Esophagus muscularis mucosa (tissue), 4 donors: ENCODE measurements at regions not wholly inside any gene's neighbourhood (a gene's known extent, or its start where the extent isn't known, plus 50 kb on each side); places are given as distances from the start of the nearest gene placed in this dataset.

Source experiments
- DNase-seq: peaks from one replicate; pipeline ENCODE4 v3.0.0-alpha.2; 2017; ENCODE audit errors: extremely low spot score
- H3K27ac ChIP-seq, 4 donors: fragments of 200-600 bp; sonication (generic); replicated peaks in 1 of 4; 1 replicate in 3 of 4; 2 replicates in 1 of 4; pipeline ENCODE4 v1.5.1; 2016 to 2019; ENCODE audit warnings: mild to moderate bottlenecking in 1 of 4
- H3K27me3 ChIP-seq, 4 donors: fragments of 200-600 bp; sonication (generic); one replicate each; pipeline versions ENCODE4 v1.5.1 to v1.6.0; 2016 to 2019
- H3K36me3 ChIP-seq, 4 donors: fragments of 200-600 bp; sonication (generic); one replicate each; pipeline ENCODE4 v1.5.1; 2016 to 2019
- H3K4me1 ChIP-seq, 4 donors: fragments of 200-600 bp; sonication (generic); one replicate each; pipeline ENCODE4 v1.5.1; 2016 to 2019
- H3K4me3 ChIP-seq, 4 donors: fragments of 200-600 bp; sonication (generic); 1 replicate in 2 of 4; 2 replicates in 2 of 4; pipeline ENCODE4 v1.5.1; 2016 to 2019; ENCODE audit warnings: mild to moderate bottlenecking in 4 of 4, moderate library complexity in 1 of 4
- H3K9me3 ChIP-seq, 4 donors: fragments of 200-600 bp; sonication (generic); 1 replicate in 3 of 4; 2 replicates in 1 of 4; pipeline ENCODE4 v1.5.1; 2016 to 2019
- EP300 ChIP-seq: sonication (generic); formaldehyde crosslinking; IDR thresholded peaks from one replicate; pipeline ENCODE4 v1.6.1; 2017; ENCODE audit warnings: antibody characterized with exemption
- POLR2A ChIP-seq: fragments of 450-650 bp; IDR thresholded peaks from one replicate; pipeline ENCODE4 v1.6.1; 2017; ENCODE audit warnings: antibody characterized with exemption, moderate library complexity, mild to moderate bottlenecking, low read depth
- POLR2AphosphoS5 ChIP-seq, 2 donors: sonication (generic); formaldehyde crosslinking; IDR thresholded peaks; one replicate each; pipeline ENCODE4 v1.6.1; 2017; ENCODE audit warnings: antibody characterized with exemption in 2 of 2
- WGBS: methylation state at CpG from one replicate; pipeline ENCODE4 v1.1.5; 2018; 5-methylcytosine and 5-hydroxymethylcytosine counted together
- intact Hi-C: fragments of 100-400 bp; cut with DNase I; formaldehyde crosslinking; loops from one replicate; pipeline ENCODE4 v1.15.1; 2023
- TF ChIP-seq, protein P1 (sequence below), 3 experiments: fragments of 200-600 bp in 2 of 3; fragments of 450-650 bp in 1 of 3; sonication (generic) in 2 of 3; IDR thresholded peaks; one replicate each; pipeline ENCODE4 v1.5.1; 2017 to 2019; ENCODE audit warnings: antibody characterized with exemption in 3 of 3, mild to moderate bottlenecking in 2 of 3, moderate library complexity in 1 of 3

DNA sequence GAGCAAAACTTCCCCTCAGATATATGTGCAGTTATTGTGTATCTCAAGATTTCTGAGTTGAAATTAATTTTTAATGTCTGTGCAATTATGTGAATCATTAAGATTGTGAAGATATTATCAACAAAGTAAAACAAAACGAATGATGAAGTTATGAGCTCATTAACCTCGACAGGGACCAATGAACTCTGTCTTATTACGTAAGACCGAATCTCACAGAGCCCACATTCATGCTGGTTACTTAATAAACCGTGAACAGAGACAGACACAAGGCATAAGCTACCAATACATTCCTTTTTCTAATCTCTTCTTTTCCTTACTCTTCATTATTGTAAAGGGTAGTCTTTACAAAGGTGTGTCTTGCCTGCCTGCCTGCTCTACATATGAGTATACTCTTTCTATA is 568.7 kb downstream of the RPS29 start:
- intact Hi-C loops, result no loop called here
- no peaks in the 10 kb centered on the region for H3K9me3 ChIP-seq
- H3K27ac ChIP-seq, result no peak overlapping the region
- no peak overlapping the region for H3K4me3 ChIP-seq
- DNase-seq, result no peak
- H3K36me3 ChIP-seq, result no peaks in the 10 kb centered on the region
- TF ChIP-seq, protein P1, sequence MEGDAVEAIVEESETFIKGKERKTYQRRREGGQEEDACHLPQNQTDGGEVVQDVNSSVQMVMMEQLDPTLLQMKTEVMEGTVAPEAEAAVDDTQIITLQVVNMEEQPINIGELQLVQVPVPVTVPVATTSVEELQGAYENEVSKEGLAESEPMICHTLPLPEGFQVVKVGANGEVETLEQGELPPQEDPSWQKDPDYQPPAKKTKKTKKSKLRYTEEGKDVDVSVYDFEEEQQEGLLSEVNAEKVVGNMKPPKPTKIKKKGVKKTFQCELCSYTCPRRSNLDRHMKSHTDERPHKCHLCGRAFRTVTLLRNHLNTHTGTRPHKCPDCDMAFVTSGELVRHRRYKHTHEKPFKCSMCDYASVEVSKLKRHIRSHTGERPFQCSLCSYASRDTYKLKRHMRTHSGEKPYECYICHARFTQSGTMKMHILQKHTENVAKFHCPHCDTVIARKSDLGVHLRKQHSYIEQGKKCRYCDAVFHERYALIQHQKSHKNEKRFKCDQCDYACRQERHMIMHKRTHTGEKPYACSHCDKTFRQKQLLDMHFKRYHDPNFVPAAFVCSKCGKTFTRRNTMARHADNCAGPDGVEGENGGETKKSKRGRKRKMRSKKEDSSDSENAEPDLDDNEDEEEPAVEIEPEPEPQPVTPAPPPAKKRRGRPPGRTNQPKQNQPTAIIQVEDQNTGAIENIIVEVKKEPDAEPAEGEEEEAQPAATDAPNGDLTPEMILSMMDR (IDR thresholded peaks at IDR 0.05), result no peak
- TF ChIP-seq POLR2AphosphoS5 (IDR thresholded peaks at IDR 0.05), result no peak
- H3K4me1 ChIP-seq, result no peaks in the 10 kb centered on the region
- WGBS, result 78% methylated on average over 5 of the region's 5 CpGs
- no peaks in the 10 kb centered on the region for H3K27me3 ChIP-seq

DNA sequence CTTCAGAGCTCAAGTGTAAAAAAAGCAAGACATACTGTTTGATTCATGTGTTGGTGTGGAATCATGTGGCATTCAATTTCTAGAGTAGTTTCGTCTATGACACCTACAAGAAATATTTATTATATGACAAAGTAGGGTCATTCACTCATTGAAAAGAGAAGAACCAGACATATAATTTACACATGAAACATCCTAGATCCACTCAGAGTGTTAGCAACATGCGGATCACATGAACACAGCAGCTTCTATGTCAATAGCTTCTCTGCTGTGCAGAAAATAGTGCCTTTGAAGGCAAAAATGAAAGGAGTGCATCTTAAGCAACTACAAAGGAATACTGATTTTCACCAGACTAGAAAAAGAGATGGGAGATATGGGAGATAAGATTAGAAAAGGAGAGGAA is 569.8 kb downstream of the RPS29 start:
- Histone ChIP-seq H3K36me3 (no peaks in the 10 kb centered on the region), H3K27me3 (no peaks in the 10 kb centered on the region), H3K4me3 (no peak overlapping the region), H3K9me3 (no peaks in the 10 kb centered on the region), H3K4me1 (no peaks in the 10 kb centered on the region), H3K27ac (no peak overlapping the region)
- intact Hi-C loops, result no loop called here
- DNase-seq, result no peak
- TF ChIP-seq EP300, result no peak
- TF ChIP-seq, protein P1 (IDR thresholded peaks at IDR 0.05), result no peak
- no peak for TF ChIP-seq POLR2A
- no peak for TF ChIP-seq POLR2AphosphoS5 (IDR thresholded peaks at IDR 0.05)
- 70% methylated on average over 2 of the region's 2 CpGs for WGBS

DNA sequence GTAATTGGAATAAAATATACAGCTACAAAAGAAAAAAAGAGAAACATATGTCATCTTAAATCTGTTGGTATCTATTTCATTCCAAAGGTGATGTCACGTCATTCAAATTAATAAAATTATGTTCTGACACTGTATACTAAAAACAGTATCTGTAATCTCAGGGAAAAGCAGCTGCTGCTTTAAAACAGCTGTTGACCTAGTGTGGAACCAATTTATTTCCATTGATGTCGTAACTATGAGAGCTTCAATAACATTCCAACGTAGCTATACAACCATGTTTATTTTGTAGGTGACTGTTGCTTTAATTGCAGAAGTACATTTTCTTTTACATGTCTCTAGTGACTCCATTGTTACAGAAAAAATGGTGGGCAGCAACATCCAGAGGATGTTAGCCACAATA is 571.7 kb downstream of the RPS29 start:
- intact Hi-C loops, result no loop called here
- no peaks in the 10 kb centered on the region for H3K27me3 ChIP-seq
- no peak for DNase-seq
- H3K4me1 ChIP-seq, result no peaks in the 10 kb centered on the region
- no peaks in the 10 kb centered on the region for H3K36me3 ChIP-seq
- no peak for TF ChIP-seq POLR2AphosphoS5 (IDR thresholded peaks at IDR 0.05)
- TF ChIP-seq, protein P1 (IDR thresholded peaks at IDR 0.05), result no peak
- TF ChIP-seq EP300, result no peak
- TF ChIP-seq POLR2A, result no peak
- no peak overlapping the region for H3K27ac ChIP-seq
- H3K4me3 ChIP-seq, result no peak overlapping the region
- no peaks in the 10 kb centered on the region for H3K9me3 ChIP-seq
- WGBS, result 64% methylated on average over 3 of the region's 3 CpGs

DNA sequence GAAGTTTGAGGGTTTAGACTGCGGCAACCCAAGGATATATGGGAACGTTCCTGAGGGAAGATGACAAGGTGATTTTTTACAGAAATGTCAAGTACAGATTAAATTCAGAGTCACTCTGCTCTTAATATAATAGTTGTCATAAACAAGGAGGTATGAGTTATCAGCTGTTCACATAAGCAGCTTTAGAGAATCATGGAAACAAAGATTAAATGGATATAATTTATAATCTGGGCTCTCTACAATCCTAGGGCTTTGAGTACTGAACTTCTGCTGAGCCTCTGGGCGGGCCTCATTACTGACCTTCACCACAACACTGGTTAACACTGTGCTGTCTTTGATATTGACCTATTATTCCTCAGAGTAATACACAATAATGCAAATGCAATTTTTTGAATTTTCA is 577.8 kb downstream of the RPS29 start:
- intact Hi-C loops, result no loop called here
- WGBS, result 68% methylated on average over 3 of the region's 3 CpGs
- Histone ChIP-seq H3K36me3 (no peaks in the 10 kb centered on the region), H3K4me3 (no peak overlapping the region), H3K4me1 (no peaks in the 10 kb centered on the region), H3K27me3 (no peaks in the 10 kb centered on the region), H3K9me3 (no peaks in the 10 kb centered on the region), H3K27ac (no peak overlapping the region)
- no peak for DNase-seq
- TF ChIP-seq, protein P1 (IDR thresholded peaks at IDR 0.05), result no peak
- TF ChIP-seq EP300 (no peak), POLR2AphosphoS5 (IDR thresholded peaks at IDR 0.05) (no peak), POLR2A (no peak)

DNA sequence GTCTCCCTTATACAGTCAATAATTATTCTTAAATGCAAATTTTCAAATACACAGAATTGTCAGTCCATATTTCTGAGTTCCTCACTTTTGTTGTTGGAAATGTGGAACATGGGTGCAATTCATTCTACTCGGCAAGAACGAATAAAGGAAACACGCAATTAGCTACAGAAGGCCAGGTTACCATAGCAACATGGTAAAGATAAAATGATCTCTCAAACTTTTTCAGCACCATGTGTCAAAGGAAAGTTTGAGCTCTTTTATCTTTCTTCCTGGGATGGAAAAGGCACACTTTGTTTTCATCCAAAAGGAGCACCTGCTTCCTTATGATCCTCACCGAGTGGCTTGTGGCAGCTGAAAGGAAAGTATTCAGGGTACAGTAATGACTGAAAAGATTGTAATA is 595.0 kb downstream of the RPS29 start:
- DNase-seq, result no peak
- no peaks in the 10 kb centered on the region for H3K4me1 ChIP-seq
- TF ChIP-seq EP300, result no peak
- TF ChIP-seq, protein P1 (IDR thresholded peaks at IDR 0.05), result no peak
- no peak for TF ChIP-seq POLR2AphosphoS5 (IDR thresholded peaks at IDR 0.05)
- no peak for TF ChIP-seq POLR2A
- intact Hi-C loops, result no loop called here
- no peak overlapping the region for H3K4me3 ChIP-seq
- WGBS, result 77% methylated on average over 4 of the region's 4 CpGs
- no peaks in the 10 kb centered on the region for H3K36me3 ChIP-seq
- no peaks in the 10 kb centered on the region for H3K9me3 ChIP-seq
- H3K27me3 ChIP-seq, result no peaks in the 10 kb centered on the region
- H3K27ac ChIP-seq, result no peak overlapping the region
